ENCODE measurements at regions not wholly inside any gene's neighbourhood (a gene's known extent, or its start where the extent isn't known, plus 50 kb on each side); places are given as distances from the start of the nearest gene placed in this dataset.
A peak's percentile ranks its signal among the peaks of the same experiment; 100 is the strongest.

DNA sequence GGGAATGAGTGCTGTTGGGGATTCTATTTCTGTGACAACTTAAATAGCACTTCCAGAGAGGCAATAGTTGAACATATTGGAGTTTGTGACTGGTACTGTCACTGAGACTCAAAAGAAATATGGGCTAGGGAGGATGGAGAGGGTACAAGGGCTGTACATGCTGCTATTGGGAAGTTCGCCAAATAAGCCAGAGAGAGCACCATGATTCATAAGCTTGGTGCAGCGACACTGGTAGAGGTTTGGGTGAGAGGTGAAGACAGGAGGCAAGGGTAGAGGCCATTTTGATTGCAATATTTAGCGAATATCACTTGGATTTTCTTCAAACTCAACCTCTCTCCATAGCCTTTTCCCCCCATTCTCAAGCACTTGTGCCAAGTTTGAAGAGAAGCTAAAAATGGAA, 214.3 kb downstream of the OGFRL1 start:
- no peak for ATAC-seq
- Mint-ChIP-seq H3K4me1 (no peaks in the 10 kb centered on the region), H3K27ac (no peak overlapping the region), H3K9me3 (no peaks in the 10 kb centered on the region), H3K4me3 (no peak overlapping the region), H3K36me3 (no peaks in the 10 kb centered on the region)
- no peak for DNase-seq (ENCODE audit: low spot score in 2 of 2)

DNA sequence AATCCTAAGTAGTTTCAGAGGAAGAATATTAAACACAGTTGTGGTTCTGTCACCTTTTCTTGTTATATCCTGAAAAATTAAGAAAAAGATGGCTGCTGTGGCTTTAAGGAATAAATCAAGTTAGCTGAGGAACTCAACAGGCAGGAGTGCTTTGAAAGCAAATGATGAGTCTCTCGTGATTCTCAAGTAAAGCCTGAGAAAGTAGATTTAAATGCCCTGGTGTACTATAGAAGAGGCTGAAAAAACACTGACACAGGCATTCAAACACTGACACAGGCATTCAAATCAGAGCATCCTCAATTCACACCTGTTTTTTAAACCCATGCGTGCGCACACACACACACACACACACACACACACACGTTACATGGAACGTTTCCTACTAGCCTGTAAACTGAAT, 218.6 kb downstream of the OGFRL1 start:
- Mint-ChIP-seq H3K4me1 (no peaks in the 10 kb centered on the region), H3K4me3 (no peak overlapping the region), H3K9me3 (no peaks in the 10 kb centered on the region), H3K36me3 (no peaks in the 10 kb centered on the region), H3K27ac (no peak overlapping the region)
- DNase-seq (ENCODE audit: low spot score in 2 of 2) (no peak), ATAC-seq (no peak)

DNA sequence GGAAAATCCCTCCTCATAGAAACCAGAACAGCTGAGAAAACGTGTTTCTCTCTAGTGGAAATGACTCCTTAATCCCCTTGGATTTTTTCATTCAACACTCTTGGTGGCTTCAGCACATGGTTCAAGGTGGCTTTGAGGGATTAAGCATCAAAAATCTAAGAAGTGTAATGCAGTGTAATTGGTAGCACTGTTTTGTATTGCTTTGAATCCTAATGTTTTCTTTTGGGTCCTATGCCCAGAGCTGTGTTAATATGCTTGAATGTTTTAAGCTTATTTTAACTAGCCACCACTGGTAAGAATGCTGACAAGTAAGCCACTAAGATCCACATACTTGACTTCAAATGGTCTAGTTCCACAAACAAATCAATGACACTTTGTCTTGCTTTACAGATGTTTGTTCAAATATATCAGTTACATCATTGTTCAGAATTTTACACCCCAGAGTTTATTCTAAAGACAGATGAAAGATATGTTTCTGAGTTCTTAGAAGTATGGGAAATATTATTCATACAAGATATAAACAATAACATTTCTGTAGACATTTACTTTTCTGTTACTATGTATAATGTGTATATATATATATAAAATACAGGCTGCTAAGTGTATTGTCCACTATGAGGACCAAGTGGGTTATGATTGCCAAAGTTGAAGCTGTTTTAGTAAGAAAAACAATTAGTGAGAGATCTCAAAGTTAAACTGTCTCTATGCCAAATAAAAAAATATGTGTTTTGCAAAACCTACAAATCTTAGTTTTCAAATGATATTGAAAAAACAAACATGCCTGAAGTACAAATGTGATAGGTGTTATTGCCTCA, 220.8 kb downstream of the OGFRL1 start:
- DNase-seq (ENCODE audit: low spot score in 2 of 2) (no peak), ATAC-seq (no peak)
- Mint-ChIP-seq H3K4me3 (no peak overlapping the region), H3K4me1 (no peaks in the 10 kb centered on the region), H3K27ac (no peak overlapping the region), H3K9me3 (no peaks in the 10 kb centered on the region), H3K36me3 (no peaks in the 10 kb centered on the region)

DNA sequence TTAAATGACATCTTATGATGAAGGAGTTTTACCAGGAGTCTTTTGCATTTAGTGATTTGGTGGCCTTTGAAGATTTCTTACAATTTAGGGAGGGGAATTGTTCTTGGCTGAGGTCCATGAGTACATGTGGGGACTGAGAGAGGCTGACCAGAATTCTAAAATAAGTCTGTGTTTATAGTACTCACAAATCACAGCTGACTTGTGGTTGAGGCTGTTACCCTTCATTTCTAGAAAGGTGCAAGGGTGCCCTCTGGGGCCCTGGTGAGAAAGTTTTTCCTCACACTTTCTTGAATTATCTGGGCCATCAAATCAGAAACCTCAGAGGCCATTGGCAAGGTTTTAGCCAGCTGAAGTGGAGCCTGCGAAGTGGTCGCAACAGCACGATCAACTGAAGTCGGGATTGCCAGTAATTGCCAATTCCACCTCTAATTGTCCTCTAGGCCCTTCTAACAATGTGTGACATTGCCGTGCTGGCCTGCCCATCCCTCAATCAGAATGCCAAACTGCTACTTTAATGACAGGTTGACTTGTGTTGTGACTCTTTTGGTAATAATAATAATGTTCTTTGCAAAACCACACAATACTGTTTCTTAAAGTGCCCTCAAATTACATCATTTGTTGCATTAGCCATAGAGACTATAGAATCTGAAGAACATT, 221.6 kb downstream of the OGFRL1 start:
- Mint-ChIP-seq H3K27ac (no peak overlapping the region), H3K36me3 (no peaks in the 10 kb centered on the region), H3K9me3 (no peaks in the 10 kb centered on the region), H3K4me1 (no peaks in the 10 kb centered on the region), H3K4me3 (no peak overlapping the region)
- DNase-seq (ENCODE audit: low spot score in 2 of 2) (no peak), ATAC-seq (no peak)

DNA sequence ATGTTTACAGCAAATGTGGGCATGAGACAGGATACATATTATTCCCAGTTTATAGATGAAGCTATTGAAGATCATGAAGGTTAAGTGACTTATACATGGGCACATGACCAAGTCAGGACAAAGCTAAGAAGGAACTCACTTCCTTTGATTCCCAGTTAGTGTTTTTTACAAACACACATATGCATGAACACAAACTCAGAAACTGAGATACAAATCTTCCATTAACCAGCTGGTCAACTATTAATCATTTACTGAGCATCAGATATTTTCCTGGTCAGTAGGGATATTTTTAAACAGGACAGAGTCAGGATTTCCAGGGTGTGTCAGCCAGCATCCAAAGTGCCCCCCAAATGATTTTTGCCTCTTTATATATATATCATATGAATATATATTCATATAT, 222.2 kb downstream of the OGFRL1 start:
- ATAC-seq (no peak), DNase-seq (ENCODE audit: low spot score in 2 of 2) (no peak)
- H3K9me3 Mint-ChIP-seq, result no peaks in the 10 kb centered on the region
- no peak overlapping the region for H3K27ac Mint-ChIP-seq
- H3K36me3 Mint-ChIP-seq, result no peaks in the 10 kb centered on the region
- no peaks in the 10 kb centered on the region for H3K4me1 Mint-ChIP-seq
- no peak overlapping the region for H3K4me3 Mint-ChIP-seq

DNA sequence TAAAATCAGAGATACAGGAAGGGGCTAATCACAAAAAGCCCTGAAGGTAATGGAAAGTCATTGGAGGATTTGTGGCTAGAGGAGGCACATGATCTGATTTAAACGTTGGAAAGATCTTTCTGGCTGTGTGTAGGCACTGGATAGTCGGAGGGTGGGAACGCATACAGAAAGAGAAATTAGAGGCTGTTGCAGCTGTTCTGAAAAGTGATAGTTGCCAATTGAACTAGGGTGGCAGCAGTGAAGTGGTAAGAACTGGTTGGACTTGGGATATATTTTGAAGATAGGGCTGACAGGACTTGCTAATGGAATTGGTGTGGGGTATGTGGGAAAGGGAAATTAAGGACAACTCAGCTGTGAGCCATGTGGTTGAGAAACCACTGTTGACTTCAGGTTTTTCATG, 223.6 kb downstream of the OGFRL1 start:
- no peaks in the 10 kb centered on the region for H3K36me3 Mint-ChIP-seq
- H3K9me3 Mint-ChIP-seq, result no peaks in the 10 kb centered on the region
- ATAC-seq (no peak), DNase-seq (ENCODE audit: low spot score in 2 of 2) (no peak)
- H3K4me3 Mint-ChIP-seq, result no peak overlapping the region
- H3K27ac Mint-ChIP-seq, result no peak overlapping the region
- no peaks in the 10 kb centered on the region for H3K4me1 Mint-ChIP-seq

DNA sequence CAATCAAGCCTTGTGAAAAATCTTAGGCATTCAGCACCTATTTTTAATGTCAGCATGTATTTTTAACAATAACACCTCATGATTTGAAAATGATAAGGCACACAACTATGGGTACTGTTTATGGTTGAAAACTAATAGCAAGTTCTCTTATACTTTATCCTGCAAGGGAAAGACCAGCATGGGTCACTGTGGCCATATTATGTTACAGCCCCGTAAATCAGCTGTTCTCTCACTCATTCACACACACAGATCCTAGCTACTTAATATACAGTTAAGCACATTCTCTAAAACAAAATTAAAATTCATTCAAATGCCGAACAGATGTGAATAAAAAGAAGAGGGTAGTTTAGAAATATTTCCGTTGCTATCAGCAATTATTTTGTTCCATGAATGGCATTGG, 224.4 kb downstream of the OGFRL1 start:
- ATAC-seq, result no peak
- no peaks in the 10 kb centered on the region for H3K9me3 Mint-ChIP-seq
- no peaks in the 10 kb centered on the region for H3K4me1 Mint-ChIP-seq
- H3K4me3 Mint-ChIP-seq, result no peak overlapping the region
- H3K36me3 Mint-ChIP-seq, result no peaks in the 10 kb centered on the region
- H3K27ac Mint-ChIP-seq, result no peak overlapping the region
- DNase-seq (ENCODE audit: low spot score in 2 of 2), result no peak

DNA sequence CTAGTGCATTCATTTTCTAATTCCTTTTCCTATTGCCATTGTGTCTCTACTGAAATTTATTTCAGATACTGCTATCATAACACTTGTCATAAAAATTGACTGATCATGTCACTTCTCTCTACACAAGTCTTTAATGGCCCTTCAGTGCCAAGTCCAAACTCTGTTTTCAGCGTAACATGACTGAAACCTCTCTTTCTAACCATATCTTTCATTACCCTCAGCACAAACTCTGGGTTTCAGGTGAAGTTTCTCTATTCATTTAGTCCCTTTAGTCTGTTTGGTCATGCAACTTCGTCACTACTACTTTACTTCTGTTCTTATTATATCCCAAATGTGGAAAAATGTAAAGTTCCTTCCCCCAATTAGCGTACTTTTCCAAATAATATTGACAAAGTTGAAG, 234.9 kb downstream of the OGFRL1 start:
- no peak overlapping the region for H3K27ac Mint-ChIP-seq
- no peak for DNase-seq (ENCODE audit: low spot score in 2 of 2)
- no peak for ATAC-seq
- no peak overlapping the region for H3K4me3 Mint-ChIP-seq
- H3K4me1 Mint-ChIP-seq, result no peaks in the 10 kb centered on the region
- H3K36me3 Mint-ChIP-seq, result no peaks in the 10 kb centered on the region
- peaks cover 3% of the 10 kb centered on the region for H3K9me3 Mint-ChIP-seq

DNA sequence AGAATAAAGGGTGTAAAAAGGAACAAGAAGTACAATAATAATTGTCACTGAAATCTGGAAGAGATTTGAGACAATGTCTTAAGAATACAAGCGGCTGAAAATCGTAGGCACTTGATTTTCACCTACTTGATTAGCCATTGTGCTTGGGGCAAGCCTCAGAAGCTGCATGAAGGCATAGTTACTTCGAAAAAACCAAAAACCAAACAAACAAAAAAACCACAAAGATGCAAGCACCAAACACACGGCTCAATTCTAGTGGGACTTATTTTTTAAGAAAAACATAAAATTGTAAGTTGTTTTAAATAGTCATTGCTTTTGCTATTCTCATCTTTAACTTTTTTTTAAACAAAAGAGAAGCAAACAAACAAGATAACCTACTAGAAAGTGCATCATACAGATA, 235.6 kb downstream of the OGFRL1 start:
- H3K9me3 Mint-ChIP-seq, result peaks cover 3% of the 10 kb centered on the region
- ATAC-seq (no peak), DNase-seq (ENCODE audit: low spot score in 2 of 2) (no peak)
- H3K4me1 Mint-ChIP-seq, result no peaks in the 10 kb centered on the region
- no peaks in the 10 kb centered on the region for H3K36me3 Mint-ChIP-seq
- H3K4me3 Mint-ChIP-seq, result no peak overlapping the region
- no peak overlapping the region for H3K27ac Mint-ChIP-seq

DNA sequence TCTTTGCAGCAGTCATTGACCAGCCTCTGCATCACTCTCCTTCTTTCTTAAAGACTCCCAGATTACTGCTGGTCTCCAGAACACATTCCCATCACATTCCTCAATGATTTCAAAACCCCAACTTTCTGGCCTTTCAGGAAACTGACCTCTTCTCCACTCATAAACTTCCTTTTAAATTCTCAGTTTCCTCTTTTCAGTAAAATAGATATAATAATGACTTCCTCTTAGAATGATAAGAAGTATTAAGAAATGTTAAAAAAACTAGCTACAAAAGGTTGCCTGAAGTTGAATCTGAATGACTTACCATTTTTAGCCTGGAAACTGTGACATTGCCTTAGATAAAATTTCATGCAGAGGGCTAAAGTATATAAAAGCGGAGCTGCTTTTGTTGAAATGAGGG, 239.3 kb downstream of the OGFRL1 start:
- no peak for ATAC-seq
- Mint-ChIP-seq H3K36me3 (no peaks in the 10 kb centered on the region), H3K4me3 (no peak overlapping the region), H3K27ac (no peak overlapping the region), H3K9me3 (no peaks in the 10 kb centered on the region), H3K4me1 (no peaks in the 10 kb centered on the region)
- DNase-seq (ENCODE audit: low spot score in 2 of 2), result no peak

DNA sequence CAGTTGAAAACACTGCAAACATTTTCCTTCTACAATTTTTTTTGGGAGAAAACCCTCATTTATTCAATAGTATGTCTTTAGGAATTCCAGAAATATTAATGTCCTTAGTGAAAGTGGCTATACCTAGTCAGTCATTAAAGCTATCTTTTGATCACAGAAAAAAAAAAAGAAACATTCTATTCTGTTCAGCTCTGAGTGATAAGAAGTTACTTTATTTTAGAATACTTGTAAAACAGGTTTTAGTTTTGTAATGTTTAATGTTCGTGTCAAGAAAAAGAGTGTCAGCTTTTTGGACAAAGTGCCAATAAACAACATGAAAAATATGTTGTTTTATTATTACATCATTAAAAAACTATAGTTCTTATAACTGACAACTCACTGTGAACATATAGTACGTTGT, 240.4 kb downstream of the OGFRL1 start:
- Mint-ChIP-seq H3K27ac (no peak overlapping the region), H3K4me1 (no peaks in the 10 kb centered on the region), H3K4me3 (no peak overlapping the region), H3K36me3 (no peaks in the 10 kb centered on the region), H3K9me3 (no peaks in the 10 kb centered on the region)
- no peak for DNase-seq (ENCODE audit: low spot score in 2 of 2)
- ATAC-seq, result no peak

DNA sequence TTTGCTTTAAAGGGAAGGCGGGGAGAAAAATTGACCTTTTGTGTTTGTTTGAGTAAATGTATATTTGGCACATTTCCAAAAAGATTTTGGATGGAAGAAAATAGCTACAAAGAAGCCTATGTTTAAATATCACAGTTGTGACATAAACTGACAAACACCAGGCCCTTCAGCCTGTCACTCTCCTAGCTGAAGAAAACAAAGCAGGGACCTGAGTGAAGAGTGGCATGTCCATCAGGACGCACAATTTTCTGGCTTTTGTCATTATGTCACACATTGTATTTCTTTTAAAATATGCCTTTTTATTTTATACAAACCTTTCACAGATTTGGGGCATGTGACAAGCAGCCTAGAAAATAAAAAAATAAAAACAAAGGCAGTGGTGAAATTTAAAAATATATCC, 241.2 kb downstream of the OGFRL1 start:
- Mint-ChIP-seq H3K27ac (no peak overlapping the region), H3K9me3 (no peaks in the 10 kb centered on the region), H3K4me3 (no peak overlapping the region), H3K36me3 (no peaks in the 10 kb centered on the region), H3K4me1 (no peaks in the 10 kb centered on the region)
- DNase-seq (ENCODE audit: low spot score in 2 of 2), result no peak
- ATAC-seq, result no peak

DNA sequence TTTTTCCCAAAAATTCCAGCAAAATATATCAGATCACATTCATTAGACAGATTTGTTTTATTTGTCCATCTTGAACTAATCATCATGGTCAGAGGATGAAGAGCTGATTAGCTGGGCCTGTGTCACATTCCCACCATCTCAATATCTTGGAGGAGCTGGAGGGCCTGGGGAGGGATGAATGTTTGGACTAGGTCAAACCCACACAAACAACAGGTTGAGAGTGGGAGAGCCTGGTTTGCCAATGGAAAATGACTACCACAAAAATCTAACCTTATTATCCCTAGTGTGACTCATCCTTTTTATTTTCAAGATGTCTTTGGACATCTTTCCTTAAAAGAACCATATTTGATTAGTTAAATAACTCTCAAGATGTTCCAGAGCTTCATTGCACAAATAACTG, 242.4 kb downstream of the OGFRL1 start:
- ATAC-seq (no peak), DNase-seq (ENCODE audit: low spot score in 2 of 2) (no peak)
- Mint-ChIP-seq H3K9me3 (no peaks in the 10 kb centered on the region), H3K4me1 (no peaks in the 10 kb centered on the region), H3K4me3 (no peak overlapping the region), H3K27ac (no peak overlapping the region), H3K36me3 (no peaks in the 10 kb centered on the region)

DNA sequence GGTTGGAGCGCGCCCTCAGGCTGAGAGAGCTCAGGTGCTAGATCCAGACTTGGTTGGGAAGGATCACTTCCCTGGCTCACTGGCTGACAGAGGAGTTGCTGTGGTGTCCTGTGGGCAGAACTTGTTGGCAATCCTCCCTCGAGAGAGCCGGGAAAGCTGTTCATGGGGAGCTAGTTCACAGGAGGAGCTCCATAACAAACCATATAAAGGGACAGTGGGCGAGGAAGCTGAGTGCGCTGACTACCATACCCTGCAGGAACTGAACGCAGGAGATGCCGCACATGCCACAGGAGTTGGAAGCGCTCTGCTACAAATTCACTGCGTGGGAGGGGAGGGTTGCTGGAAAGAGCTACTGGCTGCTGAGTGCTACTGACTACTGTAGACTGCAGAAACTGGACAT, 243.2 kb downstream of the OGFRL1 start:
- no peak overlapping the region for H3K4me3 Mint-ChIP-seq
- no peak overlapping the region for H3K27ac Mint-ChIP-seq

DNA sequence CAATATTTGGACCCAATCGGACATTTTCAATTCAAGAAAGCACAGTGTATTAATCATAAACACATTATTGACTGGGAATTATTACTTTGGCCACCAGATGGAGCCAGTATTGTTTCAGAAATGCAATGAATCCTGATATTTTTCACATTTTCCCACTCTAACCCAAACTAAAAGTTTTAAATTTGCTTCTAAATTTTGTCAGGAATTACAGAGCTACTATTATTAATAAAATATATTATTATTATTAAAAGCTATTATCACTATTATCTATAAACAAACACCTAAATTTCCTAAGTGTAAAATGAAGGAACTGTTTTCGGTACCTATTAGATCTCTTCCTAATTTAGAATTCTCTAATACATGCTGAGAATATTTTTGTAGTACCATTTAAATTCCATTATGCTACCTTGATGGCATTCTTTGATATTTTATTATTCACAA, 245.3 kb downstream of the OGFRL1 start:
- no peak for ATAC-seq
- H3K4me1 Mint-ChIP-seq, result no peaks in the 10 kb centered on the region
- H3K9me3 Mint-ChIP-seq, result no peaks in the 10 kb centered on the region
- no peak for DNase-seq (ENCODE audit: low spot score in 2 of 2)
- H3K36me3 Mint-ChIP-seq, result no peaks in the 10 kb centered on the region
- no peak overlapping the region for H3K27ac Mint-ChIP-seq
- no peak overlapping the region for H3K4me3 Mint-ChIP-seq

More for the DNA sequence above, 243.2 kb downstream of the OGFRL1 start:
- DNase-seq (ENCODE audit: low spot score in 2 of 2), result no peak
- Mint-ChIP-seq H3K36me3 (no peaks in the 10 kb centered on the region), H3K9me3 (no peaks in the 10 kb centered on the region), H3K4me1 (no peaks in the 10 kb centered on the region)
- peak; percentile 24 for ATAC-seq

DNA sequence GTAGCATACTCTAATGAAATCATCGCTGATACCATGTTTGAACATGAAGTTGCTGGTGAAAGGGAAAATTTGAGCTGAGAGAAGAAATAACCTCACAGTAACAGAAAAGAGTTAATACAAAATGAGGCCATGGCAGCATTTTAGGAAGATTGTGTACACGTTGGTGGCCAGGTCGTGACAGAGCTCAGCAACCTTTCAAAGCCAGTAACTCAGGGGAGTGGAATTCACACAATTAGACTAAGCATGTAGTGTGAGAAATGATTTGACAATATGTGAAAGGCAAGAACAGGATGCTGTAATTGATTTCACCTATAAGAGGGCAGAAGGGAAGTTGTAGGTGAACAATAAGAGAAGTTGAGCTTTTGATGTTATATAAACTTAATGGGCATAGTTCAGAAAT, 246.3 kb downstream of the OGFRL1 start:
- Mint-ChIP-seq H3K27ac (no peak overlapping the region), H3K4me3 (no peak overlapping the region), H3K4me1 (no peaks in the 10 kb centered on the region), H3K36me3 (no peaks in the 10 kb centered on the region), H3K9me3 (no peaks in the 10 kb centered on the region)
- DNase-seq (ENCODE audit: low spot score in 2 of 2), result no peak
- ATAC-seq, result no peak
